ENCODE measurements at regions not wholly inside any gene's neighbourhood (a gene's known extent, or its start where the extent isn't known, plus 50 kb on each side); places are given as distances from the start of the nearest gene placed in this dataset.
A peak's percentile ranks its signal among the peaks of the same experiment; 100 is the strongest.

DNA sequence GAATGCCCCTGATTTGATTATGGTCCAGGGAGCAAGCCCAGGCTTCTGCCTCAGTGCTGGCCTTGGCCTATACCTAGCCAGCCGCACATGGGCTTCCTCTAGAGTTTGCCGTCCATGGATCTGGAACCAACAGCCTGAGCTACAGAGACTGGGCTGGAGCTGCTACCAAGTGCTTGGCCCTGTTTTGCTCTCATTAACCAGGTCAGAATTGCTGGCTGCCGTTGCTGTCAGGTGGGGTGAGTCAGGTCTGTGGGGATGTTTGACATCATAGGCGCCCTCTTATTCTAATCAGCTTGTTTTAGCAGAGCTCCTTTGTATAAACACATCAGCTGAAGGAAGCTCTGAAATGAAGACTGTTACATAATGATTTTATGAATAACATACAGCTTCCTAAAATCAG is 83.1 kb upstream of the PHACTR2 start:
- no peaks in the 10 kb centered on the region for H3K27me3 ChIP-seq
- intact Hi-C loops (cut with DNase I; ENCODE audit: low total_unique reads) (no loop called here), in situ Hi-C loops (cut with MboI; ENCODE audit: low pct_ligation_motif_present in 1 of 4, low pct_unique_long_range_greater_than_20kb in 1 of 4, low sequenced_read_pairs in 3 of 4) (loop anchor here in 1 of 4 donors (25.0 kb wide), 1 partner anchor 218 kb away; no protein-coding TSS in a partner anchor)
- 77 to 90% methylated on average over 2 to 4 of the region's 4 CpGs for WGBS, 2 donors (ENCODE audit: low coverage in 1 of 2)
- no peaks in the 10 kb centered on the region for H3K9me3 ChIP-seq
- no peak for TF ChIP-seq EP300 (IDR thresholded peaks at IDR 0.05; ENCODE audit: low read depth)
- TF ChIP-seq POLR2A (IDR thresholded peaks at IDR 0.05) = no peak
- TF ChIP-seq POLR2AphosphoS5 (IDR thresholded peaks at IDR 0.05) = no peak
- TF ChIP-seq CTCF (IDR thresholded peaks at IDR 0.05) = no peak
- no peak overlapping the region for H3K27ac ChIP-seq
- no peak for DNase-seq
- H3K4me1 ChIP-seq = peaks cover 0 to 4% (median 0%) of the 10 kb centered on the region in 4 donors
- no peaks in the 10 kb centered on the region for H3K36me3 ChIP-seq
- H3K4me3 ChIP-seq = no peak overlapping the region

DNA sequence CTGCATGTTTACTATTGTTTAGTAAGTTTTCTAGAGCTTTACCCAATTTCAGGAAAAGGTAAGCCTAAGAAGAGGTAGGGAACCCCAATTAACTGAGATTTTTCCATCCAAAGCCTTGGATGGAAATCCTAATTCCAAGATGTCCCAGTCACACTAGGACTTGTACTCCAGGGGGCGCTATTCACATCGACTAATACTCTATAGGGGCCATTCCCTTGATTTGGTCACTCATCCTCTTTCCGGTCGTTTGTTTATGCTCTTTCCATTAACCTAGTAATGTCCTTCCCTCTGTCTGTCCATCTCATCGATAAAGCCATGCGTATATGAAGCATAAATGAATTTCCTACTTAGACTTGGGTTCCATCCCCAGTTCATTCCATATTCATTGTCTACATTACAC is 80.8 kb upstream of the FUCA2 start:
- no peak overlapping the region for H3K4me3 ChIP-seq
- peaks cover 0 to 4% (median 0%) of the 10 kb centered on the region in 4 donors for H3K4me1 ChIP-seq
- no peaks in the 10 kb centered on the region for H3K27me3 ChIP-seq
- in situ Hi-C loops (cut with MboI; ENCODE audit: low pct_ligation_motif_present in 1 of 4, low pct_unique_long_range_greater_than_20kb in 1 of 4, low sequenced_read_pairs in 3 of 4) (loop anchor here in 1 of 4 donors (25.0 kb wide), 1 partner anchor 220 kb away; no protein-coding TSS in a partner anchor), intact Hi-C loops (cut with DNase I; ENCODE audit: low total_unique reads) (no loop called here)
- H3K27ac ChIP-seq = no peak overlapping the region
- H3K9me3 ChIP-seq = no peaks in the 10 kb centered on the region
- no peak for DNase-seq
- H3K36me3 ChIP-seq = no peaks in the 10 kb centered on the region
- TF ChIP-seq CTCF (IDR thresholded peaks at IDR 0.05) (peak in 3 of 5 experiments; percentile 10 to 21 (median 14)), EP300 (IDR thresholded peaks at IDR 0.05; ENCODE audit: low read depth) (no peak)
- 81 to 86% methylated on average over 6 of the region's 6 CpGs for WGBS, 2 donors (ENCODE audit: low coverage in 1 of 2)

GRCh38 chr6:143591441-143591840 is 79.9 kb upstream of the FUCA2 start:
- DNase-seq = no peak
- 80 to 94% methylated on average over 1 to 4 of the region's 4 CpGs for WGBS, 2 donors (ENCODE audit: low coverage in 1 of 2)

DNA sequence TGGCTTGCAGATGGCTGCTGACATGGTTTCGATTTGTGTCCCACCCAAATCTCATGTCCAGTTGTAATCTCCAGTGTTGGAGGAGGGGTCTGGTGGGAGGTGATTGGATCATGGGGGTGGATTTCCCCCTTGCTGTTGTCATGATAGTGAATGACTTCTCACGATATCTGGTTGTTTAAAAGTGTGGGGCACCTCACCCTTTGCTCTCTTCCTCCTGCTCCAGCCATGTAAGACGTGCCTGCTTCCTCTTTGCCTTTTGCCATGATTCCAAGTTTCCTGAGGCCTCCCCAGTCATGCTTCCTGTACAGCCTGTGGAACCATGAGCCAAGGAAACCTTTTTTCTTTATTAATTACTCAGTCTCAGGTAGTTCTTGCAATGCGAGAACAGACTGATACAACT is 77.6 kb upstream of the FUCA2 start:
- 92 to 100% methylated on average over 2 to 4 of the region's 4 CpGs for WGBS, 2 donors (ENCODE audit: low coverage in 1 of 2)
- H3K9me3 ChIP-seq = no peaks in the 10 kb centered on the region
- TF ChIP-seq CTCF (IDR thresholded peaks at IDR 0.05) = no peak
- H3K4me1 ChIP-seq = no peaks in the 10 kb centered on the region
- no peak overlapping the region for H3K4me3 ChIP-seq
- no peaks in the 10 kb centered on the region for H3K36me3 ChIP-seq
- H3K27me3 ChIP-seq = no peaks in the 10 kb centered on the region
- intact Hi-C loops (cut with DNase I; ENCODE audit: low total_unique reads) (no loop called here), in situ Hi-C loops (cut with MboI; ENCODE audit: low pct_ligation_motif_present in 1 of 4, low pct_unique_long_range_greater_than_20kb in 1 of 4, low sequenced_read_pairs in 3 of 4) (loop anchor here in 1 of 4 donors (25.0 kb wide), 1 partner anchor 223 kb away; no protein-coding TSS in a partner anchor)
- H3K27ac ChIP-seq = no peak overlapping the region
- no peak for DNase-seq

More at GRCh38 chr6:143591441-143591840, 79.9 kb upstream of the FUCA2 start:
- H3K27me3 ChIP-seq = no peaks in the 10 kb centered on the region
- H3K36me3 ChIP-seq = no peaks in the 10 kb centered on the region
- TF ChIP-seq CTCF (IDR thresholded peaks at IDR 0.05) (no peak), POLR2AphosphoS5 (IDR thresholded peaks at IDR 0.05) (no peak), EP300 (IDR thresholded peaks at IDR 0.05; ENCODE audit: low read depth) (no peak), POLR2A (IDR thresholded peaks at IDR 0.05) (no peak)
- intact Hi-C loops (cut with DNase I; ENCODE audit: low total_unique reads) (no loop called here), in situ Hi-C loops (cut with MboI; ENCODE audit: low pct_ligation_motif_present in 1 of 4, low pct_unique_long_range_greater_than_20kb in 1 of 4, low sequenced_read_pairs in 3 of 4) (loop anchor here in 1 of 4 donors (25.0 kb wide), 1 partner anchor 221 kb away; no protein-coding TSS in a partner anchor)
- no peaks in the 10 kb centered on the region for H3K9me3 ChIP-seq
- no peak overlapping the region for H3K4me3 ChIP-seq
- peaks cover 0 to 4% (median 0%) of the 10 kb centered on the region in 4 donors for H3K4me1 ChIP-seq
- H3K27ac ChIP-seq = no peak overlapping the region

Measured in transverse colon (tissue), 4 donors.